ENCODE measurements at regions not wholly inside any gene's neighbourhood (a gene's known extent, or its start where the extent isn't known, plus 50 kb on each side); places are given as distances from the start of the nearest gene placed in this dataset.

DNA sequence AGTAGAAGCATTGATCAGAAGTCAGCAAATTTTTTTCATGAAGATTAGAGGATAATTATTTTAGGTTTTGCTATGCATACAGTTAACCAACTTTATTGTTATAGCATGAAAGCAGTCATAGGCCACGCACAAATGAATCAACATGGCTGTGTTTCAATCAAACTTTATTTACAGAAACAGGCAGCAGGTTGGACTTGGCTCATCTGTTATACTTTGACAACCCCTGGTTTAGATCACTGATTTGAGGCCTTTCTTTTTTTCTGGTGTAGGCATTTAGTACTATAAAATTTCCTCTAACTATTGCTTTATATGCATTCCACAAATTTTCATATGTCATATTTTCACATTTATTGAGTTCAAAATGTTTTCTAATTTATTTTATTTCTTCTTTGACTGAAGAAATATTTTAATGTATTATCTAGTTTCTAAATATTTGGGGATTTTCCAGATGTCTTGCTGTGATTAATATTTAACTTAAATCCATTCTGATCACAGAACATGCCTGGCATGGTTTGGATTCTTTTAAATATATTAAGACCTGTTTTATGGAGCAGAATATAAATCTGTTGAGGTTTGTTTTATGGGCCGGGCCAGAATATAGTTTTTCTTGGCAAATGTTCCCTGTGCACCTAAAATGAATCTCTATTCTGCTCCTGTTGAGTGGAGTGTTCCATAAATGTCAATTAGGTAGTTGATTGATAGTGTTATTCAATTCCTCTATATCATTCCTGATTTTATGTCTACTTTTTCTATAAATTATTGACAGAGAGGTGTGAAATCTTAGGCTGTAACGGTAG lies 116.3 kb upstream of the KLHL29 start (continued):
- TF ChIP-seq IRF1 (CRISPR knock-in tag; IDR thresholded peaks at IDR 0.05; ENCODE audit: low read depth) (no peak), ZNF280D (CRISPR knock-in tag; IDR thresholded peaks at IDR 0.05) (no peak), EED (CRISPR knock-in tag; IDR thresholded peaks at IDR 0.05) (no peak), ZFP62 (CRISPR knock-in tag; IDR thresholded peaks at IDR 0.05) (no peak), CENPBD1 (CRISPR knock-in tag; IDR thresholded peaks at IDR 0.05; ENCODE audit: borderline replicate concordance, low read depth) (no peak)

DNA sequence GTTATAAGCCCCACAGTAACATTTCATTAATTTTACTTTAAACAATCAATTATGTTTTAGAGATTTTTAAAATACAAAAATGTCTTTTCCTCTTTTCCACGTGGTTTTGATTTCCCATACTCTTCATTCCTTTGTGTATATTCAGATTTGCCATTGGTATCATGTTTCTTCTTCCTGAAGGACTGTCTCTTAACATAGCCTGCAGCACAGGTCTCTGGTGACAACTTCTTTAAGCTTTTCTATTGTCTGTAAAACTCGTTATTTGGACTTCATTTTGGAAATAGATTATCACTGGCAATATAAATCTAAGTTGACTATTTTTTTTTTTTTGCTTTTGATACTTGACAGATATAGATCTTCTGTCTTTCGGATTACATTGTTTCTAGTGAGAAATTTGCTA lies 115.2 kb upstream of the KLHL29 start:
- no peak overlapping the region for H3K4me3 ChIP-seq (replicated peaks in 1 of 3; ENCODE audit: insufficient read depth in 1 of 3, low read depth in 2 of 3, low read length in 3 of 3)
- H3K36me3 ChIP-seq (replicated peaks in 1 of 2; ENCODE audit: control insufficient read depth in 1 of 2, insufficient read depth in 2 of 2, low read length in 2 of 2) = no peaks in the 10 kb centered on the region
- no peak overlapping the region for H3K4me2 ChIP-seq (ENCODE audit: low read depth, low read length)
- no peaks in the 10 kb centered on the region for H3K27me3 ChIP-seq (ENCODE audit: control insufficient read depth in 1 of 2, insufficient read depth in 2 of 2, low read length in 2 of 2)
- H3K4me1 ChIP-seq (ENCODE audit: insufficient read depth, low read length) = no peaks in the 10 kb centered on the region
- ChIA-PET POLR2A (no interaction called here), CTCF (ENCODE audit: low intra/inter-chr PET ratio, low total read pairs) (no interaction called here)
- in situ Hi-C loops (cut with HindIII; ENCODE audit: extremely low pct_ligation_motif_present, low pct_unique_long_range_greater_than_20kb) = no loop called here
- no peak for ATAC-seq
- H4K20me1 ChIP-seq (ENCODE audit: insufficient read depth, low read length) = no peaks in the 10 kb centered on the region
- intact Hi-C loops (cut with micrococcal nuclease; ENCODE audit: unreplicated experiment) = no loop called here
- BruUV-seq (replicated peaks) = no TSS peak
- FAIRE-seq = no peak
- no peak overlapping the region for H3K27ac ChIP-seq (ENCODE audit: extremely low read length, insufficient read depth, low read length)
- 11% methylated on average over 3 of the region's 3 CpGs for WGBS (ENCODE audit: low lambda C conversion rate)
- H3K79me2 ChIP-seq (ENCODE audit: insufficient read depth, low read length) = no peaks in the 10 kb centered on the region
- no peaks in the 10 kb centered on the region for H3K9me3 ChIP-seq (ENCODE audit: low read length)
- no peak overlapping the region for H3K9ac ChIP-seq (ENCODE audit: insufficient read depth, low read depth, low read length)
- H2AFZ ChIP-seq (ENCODE audit: low read length) = no peak overlapping the region
- no peak for DNase-seq (ENCODE audit: low spot score)
- TF ChIP-seq ZMYM2 (CRISPR knock-in tag; IDR thresholded peaks at IDR 0.05) (no peak), DMAP1 (CRISPR knock-in tag; IDR thresholded peaks at IDR 0.05) (no peak), SMYD3 (CRISPR knock-in tag; IDR thresholded peaks at IDR 0.05) (no peak), JUN (CRISPR knock-in tag; IDR thresholded peaks at IDR 0.05) (no peak), LCORL (IDR thresholded peaks at IDR 0.05) (no peak), LCORL (CRISPR knock-in tag; IDR thresholded peaks at IDR 0.05) (no peak), AFF4 (CRISPR knock-in tag; IDR thresholded peaks at IDR 0.05) (no peak), ZNF264 (CRISPR knock-in tag; IDR thresholded peaks at IDR 0.05) (no peak), KAT2B (IDR thresholded peaks at IDR 0.05; ENCODE audit: borderline replicate concordance, low read depth, low read length) (no peak)
- TF ChIP-seq, protein P1, sequence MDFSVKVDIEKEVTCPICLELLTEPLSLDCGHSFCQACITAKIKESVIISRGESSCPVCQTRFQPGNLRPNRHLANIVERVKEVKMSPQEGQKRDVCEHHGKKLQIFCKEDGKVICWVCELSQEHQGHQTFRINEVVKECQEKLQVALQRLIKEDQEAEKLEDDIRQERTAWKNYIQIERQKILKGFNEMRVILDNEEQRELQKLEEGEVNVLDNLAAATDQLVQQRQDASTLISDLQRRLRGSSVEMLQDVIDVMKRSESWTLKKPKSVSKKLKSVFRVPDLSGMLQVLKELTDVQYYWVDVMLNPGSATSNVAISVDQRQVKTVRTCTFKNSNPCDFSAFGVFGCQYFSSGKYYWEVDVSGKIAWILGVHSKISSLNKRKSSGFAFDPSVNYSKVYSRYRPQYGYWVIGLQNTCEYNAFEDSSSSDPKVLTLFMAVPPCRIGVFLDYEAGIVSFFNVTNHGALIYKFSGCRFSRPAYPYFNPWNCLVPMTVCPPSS (IDR thresholded peaks at IDR 0.05) = no peak

All from HepG2 (cell line).